T-helper 2 cell treated with Interferon-gamma antibody and Interleukin-4, amounts not matched to agents 5 μg/mL and 100 μg/mL, for 36 hours (primary cell): ENCODE measurements at regions not wholly inside any gene's neighbourhood (a gene's known extent, or its start where the extent isn't known, plus 50 kb on each side); places are given as distances from the start of the nearest gene placed in this dataset.

Experiments used
- DNase-seq: peaks from one replicate; pipeline ENCODE4 v3.0.0; 2021; ENCODE audit warnings: low spot score
- H3K27ac Mint-ChIP-seq: one replicate; pipeline ENCODE4 v1.8.0; 2021; ENCODE audit warnings: mild to moderate bottlenecking, mixed read lengths
- H3K27me3 Mint-ChIP-seq: one replicate; pipeline ENCODE4 v1.8.0; 2021; ENCODE audit warnings: low read depth, mixed read lengths
- H3K36me3 Mint-ChIP-seq: one replicate; pipeline ENCODE4 v1.8.0; 2021; ENCODE audit warnings: low read depth, mixed read lengths
- H3K4me1 Mint-ChIP-seq: one replicate; pipeline ENCODE4 v1.8.0; 2021; ENCODE audit warnings: low read depth, mixed read lengths
- H3K4me3 Mint-ChIP-seq: one replicate; pipeline ENCODE4 v1.8.0; 2022; ENCODE audit warnings: mild to moderate bottlenecking, moderate library complexity, mixed read lengths
- H3K9me3 Mint-ChIP-seq: one replicate; pipeline ENCODE4 v1.8.0; 2021; ENCODE audit warnings: mixed read lengths

GRCh38 chr12:61853945-61854344, 406.3 kb upstream of the USP15 start:
- Mint-ChIP-seq H3K9me3 (peaks cover 5% of the 10 kb centered on the region), H3K36me3 (no peaks in the 10 kb centered on the region), H3K4me1 (no peaks in the 10 kb centered on the region), H3K4me3 (no peak overlapping the region), H3K27ac (no peak overlapping the region), H3K27me3 (peaks cover 3% of the 10 kb centered on the region)
- no peak for DNase-seq

DNA sequence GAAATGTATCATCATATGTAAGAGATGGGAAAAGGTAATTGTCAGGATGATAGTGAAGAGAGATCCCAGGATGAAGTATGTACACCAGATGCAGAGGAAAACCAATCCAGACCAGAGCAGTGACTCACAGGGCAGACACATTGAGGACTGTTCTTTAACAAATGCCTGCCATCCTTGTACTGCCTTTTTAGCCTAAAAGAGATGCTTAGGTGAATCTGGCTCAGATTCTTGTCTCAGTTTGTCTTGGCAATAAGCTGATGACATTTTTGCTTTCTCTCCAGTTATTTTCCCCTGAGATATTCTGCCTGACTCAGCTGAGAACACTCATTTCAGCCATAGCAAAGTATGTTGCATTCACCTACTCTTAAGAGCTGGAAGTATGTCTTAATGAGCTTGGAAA, 405.3 kb upstream of the USP15 start:
- Mint-ChIP-seq H3K27me3 (peaks cover 3% of the 10 kb centered on the region), H3K4me3 (no peak overlapping the region), H3K27ac (no peak overlapping the region), H3K36me3 (no peaks in the 10 kb centered on the region), H3K4me1 (no peaks in the 10 kb centered on the region), H3K9me3 (peaks cover 5% of the 10 kb centered on the region)
- DNase-seq: no peak

DNA sequence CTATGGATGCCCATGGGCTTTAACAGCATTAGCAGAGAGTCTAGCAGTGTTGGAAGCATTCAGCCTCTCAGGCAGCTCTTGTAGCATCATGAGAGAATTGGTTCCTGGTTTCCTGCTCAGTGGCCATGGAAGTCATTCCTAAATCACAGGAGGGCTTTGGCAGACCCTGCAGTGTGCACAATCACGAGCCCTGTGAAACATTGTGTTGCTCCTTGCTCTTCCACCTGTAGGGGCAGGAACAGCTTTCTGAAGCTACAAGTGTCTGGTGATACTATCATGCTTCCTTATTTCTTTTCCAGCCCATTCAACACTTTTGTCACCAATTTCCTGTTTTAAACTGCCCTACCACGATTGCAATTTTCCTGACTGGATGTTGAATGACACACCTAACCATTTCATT, 402.2 kb upstream of the USP15 start:
- Mint-ChIP-seq H3K4me3 (no peak overlapping the region), H3K27me3 (peaks cover 7% of the 10 kb centered on the region), H3K36me3 (no peaks in the 10 kb centered on the region), H3K4me1 (no peaks in the 10 kb centered on the region), H3K9me3 (peaks cover 5% of the 10 kb centered on the region), H3K27ac (no peak overlapping the region)
- DNase-seq: no peak

GRCh38 chr12:61860451-61860850, 399.8 kb upstream of the USP15 start:
- Mint-ChIP-seq H3K27ac (no peak overlapping the region), H3K9me3 (no peaks in the 10 kb centered on the region), H3K27me3 (peaks cover 4% of the 10 kb centered on the region), H3K4me1 (no peaks in the 10 kb centered on the region), H3K4me3 (no peak overlapping the region), H3K36me3 (no peaks in the 10 kb centered on the region)
- no peak for DNase-seq

DNA sequence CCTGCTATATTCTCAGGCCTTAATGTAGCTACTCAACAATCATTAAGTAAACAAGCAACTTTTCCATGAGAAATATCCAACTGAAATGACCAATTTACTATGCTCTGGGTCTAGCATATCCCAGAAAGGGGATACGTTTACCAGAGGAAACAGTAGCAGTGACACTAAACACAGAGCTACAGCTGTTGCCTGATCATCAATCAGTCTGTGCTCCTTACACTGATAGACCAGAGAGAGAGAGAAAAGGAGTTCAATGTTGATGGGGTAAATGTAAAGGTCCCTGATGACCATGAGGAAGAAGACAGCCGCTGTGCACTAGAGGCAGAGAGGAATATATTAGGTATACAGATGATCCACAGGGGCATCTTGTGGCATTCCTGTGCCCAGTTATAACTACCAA, 397.2 kb upstream of the USP15 start:
- Mint-ChIP-seq H3K27ac (no peak overlapping the region), H3K36me3 (no peaks in the 10 kb centered on the region), H3K4me3 (no peak overlapping the region), H3K9me3 (no peaks in the 10 kb centered on the region), H3K27me3 (peaks cover 4% of the 10 kb centered on the region), H3K4me1 (no peaks in the 10 kb centered on the region)
- no peak for DNase-seq

DNA sequence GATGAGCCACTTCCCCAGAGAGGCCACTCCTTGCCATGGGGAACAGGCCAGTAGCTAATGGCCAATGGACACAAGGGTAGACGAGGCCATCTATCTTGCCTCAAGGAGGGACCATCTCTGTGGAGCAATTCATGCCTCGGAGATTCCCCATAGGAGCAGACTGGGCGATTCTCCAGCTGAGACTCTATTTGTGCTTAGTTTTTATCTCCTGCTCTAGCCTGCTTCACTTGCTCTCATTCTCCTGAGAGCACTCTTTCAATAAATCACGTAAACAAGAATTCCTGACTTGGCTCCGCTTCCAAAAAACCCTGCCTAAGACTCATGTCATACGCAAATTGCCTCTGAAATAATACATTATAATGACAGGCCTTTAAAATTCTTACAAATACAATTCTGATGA, 396.4 kb upstream of the USP15 start:
- Mint-ChIP-seq H3K27ac (no peak overlapping the region), H3K4me1 (no peaks in the 10 kb centered on the region), H3K36me3 (no peaks in the 10 kb centered on the region), H3K9me3 (no peaks in the 10 kb centered on the region), H3K27me3 (peaks cover 4% of the 10 kb centered on the region), H3K4me3 (no peak overlapping the region)
- no peak for DNase-seq

- Mint-ChIP-seq H3K4me1 (no peaks in the 10 kb centered on the region), H3K36me3 (no peaks in the 10 kb centered on the region), H3K27ac (no peak overlapping the region), H3K4me3 (no peak overlapping the region), H3K9me3 (peaks cover 5% of the 10 kb centered on the region), H3K27me3 (peaks cover 7% of the 10 kb centered on the region)
- DNase-seq: no peak
These were observed 390.4 kb upstream of the USP15 start for GRCh38 chr12:61869796-61870195.

DNA sequence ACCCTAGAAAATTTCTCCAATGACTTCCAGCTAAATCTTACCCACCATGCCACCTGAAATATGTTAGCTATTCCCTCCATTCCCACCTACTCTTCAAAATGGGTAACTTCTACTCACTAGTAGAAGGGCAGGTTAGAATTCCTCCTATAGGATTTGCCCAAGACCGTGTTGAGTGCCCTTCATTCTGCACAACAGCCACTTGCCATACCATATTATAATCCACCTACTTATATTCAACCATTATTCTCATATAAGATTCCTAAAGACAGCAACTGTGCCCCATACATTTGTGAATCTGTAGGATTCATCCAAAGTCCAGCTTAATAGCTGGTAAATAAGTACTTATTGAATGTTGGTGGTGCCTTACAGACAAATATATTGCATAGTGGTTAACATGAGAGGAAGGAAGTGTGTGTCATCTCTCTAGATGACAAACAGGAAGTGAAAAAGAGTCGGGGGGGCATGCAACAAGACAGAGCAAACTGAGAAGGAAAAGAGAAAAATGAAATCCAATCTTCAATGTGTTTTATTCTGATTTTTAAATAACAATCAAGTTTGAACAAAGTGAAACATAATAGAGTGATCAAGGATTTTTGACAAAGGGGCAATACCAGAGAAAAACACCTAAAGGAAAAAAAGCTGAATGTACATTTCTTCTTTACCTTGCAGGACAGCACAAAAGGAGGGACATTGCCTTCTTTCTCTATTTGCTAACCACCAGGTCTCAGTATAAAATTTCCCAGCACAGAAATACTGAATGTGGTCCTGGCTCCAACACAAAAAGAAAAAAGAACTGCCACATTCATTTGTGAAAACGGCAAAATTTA, 389.3 kb upstream of the USP15 start:
- H3K9me3 Mint-ChIP-seq: peaks cover 5% of the 10 kb centered on the region
- no peaks in the 10 kb centered on the region for H3K36me3 Mint-ChIP-seq
- peak; percentile 11 for DNase-seq
- H3K27me3 Mint-ChIP-seq: peaks cover 7% of the 10 kb centered on the region
- H3K4me1 Mint-ChIP-seq: no peaks in the 10 kb centered on the region
- no peak overlapping the region for H3K4me3 Mint-ChIP-seq
- H3K27ac Mint-ChIP-seq: no peak overlapping the region

GRCh38 chr12:61871485-61871810, 388.8 kb upstream of the USP15 start:
- H3K36me3 Mint-ChIP-seq: no peaks in the 10 kb centered on the region
- no peaks in the 10 kb centered on the region for H3K4me1 Mint-ChIP-seq
- H3K27me3 Mint-ChIP-seq: peaks cover 11% of the 10 kb centered on the region
- H3K4me3 Mint-ChIP-seq: no peak overlapping the region
- peaks cover 5% of the 10 kb centered on the region for H3K9me3 Mint-ChIP-seq
- H3K27ac Mint-ChIP-seq: no peak overlapping the region
- DNase-seq: no peak

GRCh38 chr12:61879229-61879628, 381.0 kb upstream of the USP15 start:
- H3K4me1 Mint-ChIP-seq: no peaks in the 10 kb centered on the region
- H3K4me3 Mint-ChIP-seq: no peak overlapping the region
- peaks cover 16% of the 10 kb centered on the region for H3K27me3 Mint-ChIP-seq
- no peaks in the 10 kb centered on the region for H3K36me3 Mint-ChIP-seq
- DNase-seq: no peak
- H3K27ac Mint-ChIP-seq: no peak overlapping the region
- no peaks in the 10 kb centered on the region for H3K9me3 Mint-ChIP-seq

GRCh38 chr12:61880186-61880585, 380.0 kb upstream of the USP15 start:
- H3K4me1 Mint-ChIP-seq: no peaks in the 10 kb centered on the region
- no peaks in the 10 kb centered on the region for H3K9me3 Mint-ChIP-seq
- H3K27me3 Mint-ChIP-seq: peaks cover 11% of the 10 kb centered on the region
- H3K27ac Mint-ChIP-seq: no peak overlapping the region
- H3K4me3 Mint-ChIP-seq: no peak overlapping the region
- H3K36me3 Mint-ChIP-seq: no peaks in the 10 kb centered on the region
- no peak for DNase-seq

DNA sequence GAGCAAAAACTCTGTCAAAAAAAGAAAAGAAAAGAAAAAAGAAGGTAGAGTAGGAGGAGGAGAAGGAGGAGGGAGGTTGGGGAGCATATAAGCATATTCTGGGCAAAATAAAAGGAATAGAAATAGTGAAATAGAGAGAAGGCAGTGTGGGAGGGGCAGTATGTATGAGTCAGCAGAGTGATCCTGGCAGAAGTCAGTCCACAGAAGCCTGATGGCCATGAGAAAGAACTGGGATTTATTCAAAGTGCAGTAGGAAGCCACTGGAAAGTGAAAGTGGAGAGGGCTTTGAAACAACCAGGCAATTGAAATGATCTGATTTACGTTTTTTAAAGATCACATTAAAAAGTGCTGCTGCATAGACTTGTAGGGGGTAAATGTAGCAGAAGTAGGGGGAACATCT, 368.6 kb upstream of the USP15 start:
- no peak for DNase-seq
- Mint-ChIP-seq H3K9me3 (no peaks in the 10 kb centered on the region), H3K36me3 (no peaks in the 10 kb centered on the region), H3K27me3 (no peaks in the 10 kb centered on the region), H3K4me3 (no peak overlapping the region), H3K4me1 (no peaks in the 10 kb centered on the region), H3K27ac (no peak overlapping the region)

- Mint-ChIP-seq H3K4me3 (no peak overlapping the region), H3K4me1 (no peaks in the 10 kb centered on the region), H3K27ac (no peak overlapping the region), H3K36me3 (no peaks in the 10 kb centered on the region), H3K9me3 (peaks cover 5% of the 10 kb centered on the region), H3K27me3 (no peaks in the 10 kb centered on the region)
- no peak for DNase-seq
These were observed 366.0 kb upstream of the USP15 start for GRCh38 chr12:61894168-61894567.

- no peak for DNase-seq
- Mint-ChIP-seq H3K4me1 (no peaks in the 10 kb centered on the region), H3K27ac (no peak overlapping the region), H3K27me3 (no peaks in the 10 kb centered on the region), H3K9me3 (peaks cover 7% of the 10 kb centered on the region), H3K36me3 (no peaks in the 10 kb centered on the region), H3K4me3 (no peak overlapping the region)
These were observed 363.8 kb upstream of the USP15 start for GRCh38 chr12:61896436-61896835.

DNA sequence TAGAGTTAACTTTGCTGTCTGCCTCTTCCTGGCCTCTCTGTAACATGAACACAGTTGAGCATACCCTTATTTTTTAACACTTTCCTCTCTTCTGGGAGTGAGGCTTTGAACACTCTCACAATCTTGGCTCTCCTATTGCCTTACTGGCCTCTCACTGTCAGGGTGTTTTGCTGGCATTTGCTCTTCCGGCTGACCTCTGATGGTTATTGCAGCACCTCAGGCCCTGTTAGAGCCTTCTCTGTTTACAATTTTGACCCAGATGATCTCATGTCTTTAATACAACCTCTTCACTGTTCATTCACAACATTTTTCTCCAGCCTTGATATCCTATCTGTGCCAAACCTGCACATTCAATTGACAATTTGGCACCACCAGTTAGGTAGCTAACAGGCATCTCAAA, 357.8 kb upstream of the USP15 start:
- Mint-ChIP-seq H3K4me1 (no peaks in the 10 kb centered on the region), H3K27ac (no peak overlapping the region), H3K36me3 (no peaks in the 10 kb centered on the region), H3K9me3 (peaks cover 7% of the 10 kb centered on the region), H3K4me3 (no peak overlapping the region), H3K27me3 (no peaks in the 10 kb centered on the region)
- no peak for DNase-seq
